ENCODE measurements at regions not wholly inside any gene's neighbourhood (a gene's known extent, or its start where the extent isn't known, plus 50 kb on each side); places are given as distances from the start of the nearest gene placed in this dataset.

DNA sequence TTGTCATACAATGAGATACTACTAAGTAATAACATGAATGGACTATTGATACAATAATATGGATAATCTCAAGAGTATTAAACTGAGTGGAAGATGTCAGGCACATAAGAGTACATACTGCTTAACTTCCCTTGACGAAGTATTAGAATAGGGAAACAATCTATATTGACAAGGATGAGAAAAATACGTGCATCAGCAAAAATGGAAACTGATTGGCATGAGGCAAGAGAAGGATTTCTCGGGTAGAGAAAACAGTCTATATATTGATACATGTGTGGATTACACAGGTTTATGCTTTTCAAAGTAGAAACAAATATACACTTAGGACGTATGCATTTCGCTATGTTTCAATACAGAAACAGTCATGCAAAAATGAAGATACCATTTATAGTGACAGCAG is 57.4 kb downstream of the PRR20E start:
- Mint-ChIP-seq H3K27ac (no peak overlapping the region), H3K4me1 (no peaks in the 10 kb centered on the region), H3K9me3 (no peaks in the 10 kb centered on the region), H3K4me3 (no peak overlapping the region), H3K36me3 (no peaks in the 10 kb centered on the region), H3K27me3 (no peaks in the 10 kb centered on the region)

DNA sequence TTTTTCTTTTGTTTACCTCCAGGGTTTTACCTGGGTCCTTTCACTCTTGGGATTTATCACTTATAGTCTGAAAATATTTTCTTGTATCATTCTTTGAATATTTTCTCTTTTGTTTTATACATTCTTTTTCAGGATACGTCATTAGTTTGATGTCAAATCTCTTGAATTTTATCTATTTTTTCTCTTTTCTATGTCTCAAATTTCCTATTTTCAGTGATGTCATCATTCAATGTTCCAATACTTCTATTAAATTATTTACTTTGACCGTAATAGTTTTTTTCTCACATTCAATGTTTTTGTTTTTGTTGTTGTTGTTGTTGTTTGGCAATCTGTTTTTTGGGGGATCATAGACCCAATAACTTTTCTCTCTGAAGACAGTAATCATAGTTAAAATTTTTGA is 83.5 kb downstream of the PRR20E start:
- H3K27me3 Mint-ChIP-seq, result no peaks in the 10 kb centered on the region
- H3K9me3 Mint-ChIP-seq, result peaks cover 10% of the 10 kb centered on the region
- H3K4me3 Mint-ChIP-seq, result no peak overlapping the region
- no peak overlapping the region for H3K27ac Mint-ChIP-seq
- no peaks in the 10 kb centered on the region for H3K4me1 Mint-ChIP-seq
- H3K36me3 Mint-ChIP-seq, result no peaks in the 10 kb centered on the region

DNA sequence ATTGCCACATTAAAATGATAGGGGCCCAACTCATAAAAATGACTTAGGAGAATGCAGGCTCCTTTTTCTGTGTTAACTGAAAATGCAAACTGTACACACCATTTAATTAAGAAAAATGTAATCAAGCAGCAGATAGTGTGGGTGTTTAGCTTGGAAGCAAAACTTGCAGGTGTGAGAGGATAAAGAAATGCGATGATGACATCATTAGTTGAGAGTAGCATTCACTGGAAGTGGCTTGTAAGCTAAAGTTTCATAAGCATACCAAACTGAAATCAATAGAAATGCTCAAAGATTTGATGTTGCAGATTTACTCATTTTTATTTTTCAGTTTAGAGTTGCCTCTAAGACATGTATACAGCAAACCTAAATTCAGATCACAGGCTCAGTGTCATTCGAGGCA is 86.6 kb downstream of the PRR20E start:
- Mint-ChIP-seq H3K4me1 (no peaks in the 10 kb centered on the region), H3K9me3 (peaks cover 10% of the 10 kb centered on the region), H3K4me3 (no peak overlapping the region), H3K27me3 (no peaks in the 10 kb centered on the region), H3K36me3 (no peaks in the 10 kb centered on the region), H3K27ac (no peak overlapping the region)

DNA sequence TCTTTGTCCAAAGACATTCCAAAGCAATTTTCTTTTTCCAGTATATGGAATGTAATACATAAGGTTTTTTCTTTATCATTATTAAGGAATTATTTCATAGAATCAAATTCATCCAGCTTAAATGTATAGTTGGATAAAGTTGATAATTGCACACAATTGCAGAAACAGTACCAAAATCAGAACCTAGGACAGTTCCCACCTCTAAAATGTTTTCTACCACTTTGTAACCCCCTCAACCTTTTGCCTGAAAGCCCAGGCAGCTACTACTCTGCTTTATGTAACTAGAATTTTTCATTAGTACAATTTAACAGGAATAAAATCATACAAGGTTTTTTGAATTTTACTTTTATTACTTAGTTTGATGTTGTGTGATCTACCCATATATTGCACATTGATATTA is 98.0 kb downstream of the PRR20E start:
- Mint-ChIP-seq H3K4me3 (no peak overlapping the region), H3K27me3 (no peaks in the 10 kb centered on the region), H3K9me3 (peaks cover 6% of the 10 kb centered on the region), H3K36me3 (no peaks in the 10 kb centered on the region), H3K4me1 (no peaks in the 10 kb centered on the region), H3K27ac (no peak overlapping the region)

DNA sequence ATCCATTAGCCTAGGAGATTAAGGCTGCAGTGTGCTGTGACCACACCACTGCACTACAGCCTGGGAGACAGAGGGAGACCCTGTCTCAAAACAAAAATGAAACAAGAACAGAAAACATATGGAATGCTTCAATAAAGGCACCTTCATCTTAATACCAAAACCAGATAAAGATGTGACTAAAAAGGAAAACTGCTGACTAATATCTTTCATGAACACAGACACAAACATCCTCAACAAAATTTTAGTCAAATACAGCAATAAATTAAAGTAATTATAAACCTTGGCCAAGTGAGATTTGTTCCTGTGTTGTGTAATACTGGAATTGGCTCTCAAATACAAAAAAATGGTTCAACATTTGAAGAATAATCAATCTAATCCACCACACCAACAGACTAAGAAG is 103.5 kb downstream of the PRR20E start:
- Mint-ChIP-seq H3K36me3 (no peaks in the 10 kb centered on the region), H3K9me3 (peaks cover 7% of the 10 kb centered on the region), H3K27me3 (no peaks in the 10 kb centered on the region), H3K4me3 (no peak overlapping the region), H3K27ac (no peak overlapping the region), H3K4me1 (no peaks in the 10 kb centered on the region)

DNA sequence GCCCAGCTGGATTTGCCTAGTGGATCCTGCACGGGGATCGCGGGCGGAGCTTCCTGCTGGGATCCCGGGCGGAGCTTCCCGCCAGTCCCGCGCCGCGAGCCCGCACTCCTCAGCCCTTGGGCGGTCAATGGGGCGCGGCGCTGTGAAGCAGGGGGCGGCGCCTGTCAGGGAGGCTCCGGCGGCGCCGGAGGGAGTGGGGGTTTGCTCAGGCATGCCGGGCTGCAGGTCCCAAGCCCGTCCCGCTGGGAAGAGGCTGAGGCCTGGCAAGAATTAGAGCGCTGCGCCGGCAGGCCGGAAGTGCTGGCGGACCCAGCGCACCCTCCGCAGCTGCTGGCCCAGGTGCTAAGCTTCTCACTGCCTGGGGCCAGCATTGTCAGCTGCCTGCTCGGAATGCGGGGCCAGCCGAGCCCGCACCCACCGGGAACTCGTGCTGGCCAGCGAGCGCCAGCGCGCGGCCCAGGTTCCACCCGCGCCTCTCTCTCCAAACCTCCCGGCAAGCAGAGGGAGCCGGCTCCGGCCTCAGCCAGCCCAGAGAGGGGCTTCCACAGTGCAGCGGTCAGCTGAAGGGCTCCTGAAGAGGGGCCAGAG is 119.6 kb downstream of the PRR20E start:
- Mint-ChIP-seq H3K27ac (no peak overlapping the region), H3K9me3 (peaks cover 6% of the 10 kb centered on the region), H3K4me3 (no peak overlapping the region), H3K36me3 (no peaks in the 10 kb centered on the region), H3K4me1 (no peaks in the 10 kb centered on the region), H3K27me3 (no peaks in the 10 kb centered on the region)

DNA sequence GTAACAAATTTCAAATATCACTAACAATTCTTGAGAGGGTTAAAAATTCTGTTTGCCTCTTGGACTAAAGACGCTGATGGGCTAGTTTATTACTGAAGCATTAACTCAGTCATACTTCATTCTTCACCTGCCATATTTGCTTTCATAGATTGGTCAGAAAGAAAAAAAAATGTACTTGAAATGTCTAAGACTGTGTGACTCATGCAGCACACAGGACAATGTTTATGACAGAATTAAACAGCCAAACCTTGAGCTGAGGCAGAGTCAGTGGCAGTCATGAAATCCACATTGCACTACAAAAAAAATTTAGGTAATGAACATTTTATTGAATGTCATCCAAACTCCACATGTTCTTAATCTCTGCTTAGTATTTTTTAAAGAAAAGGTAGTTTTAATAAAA is 135.6 kb downstream of the PRR20E start:
- no peaks in the 10 kb centered on the region for H3K9me3 Mint-ChIP-seq
- H3K27me3 Mint-ChIP-seq, result no peaks in the 10 kb centered on the region
- no peaks in the 10 kb centered on the region for H3K4me1 Mint-ChIP-seq
- H3K36me3 Mint-ChIP-seq, result no peaks in the 10 kb centered on the region
- H3K4me3 Mint-ChIP-seq, result no peak overlapping the region
- no peak overlapping the region for H3K27ac Mint-ChIP-seq

DNA sequence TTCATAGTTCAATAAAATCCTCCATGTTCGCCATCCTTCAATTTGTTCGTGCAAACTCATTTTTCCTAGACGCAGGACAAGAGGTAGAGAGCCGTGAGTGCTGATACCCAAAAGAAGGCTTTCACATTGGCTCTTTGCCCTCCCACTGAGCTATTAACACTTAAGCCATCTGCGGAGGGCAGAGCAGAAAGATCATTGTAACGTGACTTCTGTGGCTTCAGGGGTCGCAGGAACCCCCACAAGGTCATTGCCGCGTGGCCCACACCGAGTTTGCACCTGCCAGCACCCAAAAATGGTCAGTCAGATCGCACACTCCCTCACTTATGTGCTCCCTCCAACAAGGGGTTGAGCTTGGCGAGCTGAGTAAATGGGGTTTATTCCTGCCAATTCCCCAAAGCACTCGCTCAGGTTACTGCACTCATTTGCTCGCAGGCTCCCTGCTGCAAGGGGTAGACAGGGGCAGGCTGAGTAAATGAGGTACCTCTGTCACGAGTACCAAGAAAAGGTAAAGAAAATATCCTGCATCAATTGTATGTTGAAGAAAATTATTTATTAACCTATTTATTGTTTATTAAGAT is 144.1 kb downstream of the PRR20E start:
- H3K9me3 Mint-ChIP-seq, result peaks cover 9% of the 10 kb centered on the region
- H3K27me3 Mint-ChIP-seq, result no peaks in the 10 kb centered on the region
- no peak overlapping the region for H3K27ac Mint-ChIP-seq
- H3K4me3 Mint-ChIP-seq, result no peak overlapping the region
- no peaks in the 10 kb centered on the region for H3K36me3 Mint-ChIP-seq
- no peaks in the 10 kb centered on the region for H3K4me1 Mint-ChIP-seq

DNA sequence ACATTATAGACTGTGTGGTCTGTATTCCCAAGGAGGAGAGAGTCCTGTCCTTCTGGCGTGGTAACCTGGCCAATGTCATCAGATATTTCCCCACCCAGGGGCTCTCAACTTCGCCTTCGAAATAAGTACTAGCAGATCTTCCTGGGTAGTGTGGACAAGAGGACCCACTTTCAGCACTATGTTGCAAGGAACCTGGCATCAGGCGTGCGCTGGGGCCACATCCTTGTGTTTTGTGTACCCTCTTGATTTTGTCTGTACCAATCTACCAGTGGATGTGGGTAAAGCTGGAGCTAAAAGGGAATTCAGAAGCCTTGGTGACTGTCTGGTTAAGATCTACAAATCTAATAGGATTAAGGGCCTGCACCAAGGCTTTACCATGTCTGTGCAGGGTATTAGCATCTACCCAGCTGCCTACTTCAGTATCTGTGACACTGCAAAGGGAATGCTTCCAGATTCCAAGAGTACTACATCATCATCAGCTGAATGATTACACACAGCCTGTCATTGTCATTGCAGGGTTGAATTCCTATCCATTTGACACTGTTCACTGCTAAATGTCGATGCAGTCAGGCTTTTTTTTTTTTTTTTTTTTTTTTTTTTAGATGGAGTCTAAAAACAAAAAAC is 148.0 kb downstream of the PRR20E start:
- Mint-ChIP-seq H3K27ac (no peak overlapping the region), H3K4me3 (no peak overlapping the region), H3K4me1 (no peaks in the 10 kb centered on the region), H3K9me3 (peaks cover 18% of the 10 kb centered on the region), H3K36me3 (no peaks in the 10 kb centered on the region), H3K27me3 (no peaks in the 10 kb centered on the region)

DNA sequence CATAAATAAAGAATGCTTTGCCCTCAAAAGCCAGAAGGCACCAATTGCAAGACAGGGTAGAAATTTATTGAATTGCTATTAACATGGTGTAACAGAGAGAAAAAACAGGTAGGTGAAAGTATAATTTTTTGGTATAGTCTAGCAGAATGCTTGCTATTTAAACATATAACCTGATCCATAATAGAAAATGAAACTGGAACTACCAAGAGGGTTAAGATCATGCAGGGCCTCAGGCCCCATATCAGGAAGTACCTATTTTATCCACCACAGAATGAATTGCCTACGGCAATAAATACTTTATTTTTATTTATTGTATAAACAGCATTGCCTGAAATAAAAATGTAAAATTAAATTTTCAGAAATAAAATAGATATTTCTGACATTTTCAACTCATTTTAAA is 159.5 kb downstream of the PRR20E start:
- Mint-ChIP-seq H3K36me3 (no peaks in the 10 kb centered on the region), H3K4me1 (no peaks in the 10 kb centered on the region), H3K27me3 (no peaks in the 10 kb centered on the region), H3K27ac (no peak overlapping the region), H3K4me3 (peak overlapping the region; percentile 37), H3K9me3 (no peaks in the 10 kb centered on the region)

DNA sequence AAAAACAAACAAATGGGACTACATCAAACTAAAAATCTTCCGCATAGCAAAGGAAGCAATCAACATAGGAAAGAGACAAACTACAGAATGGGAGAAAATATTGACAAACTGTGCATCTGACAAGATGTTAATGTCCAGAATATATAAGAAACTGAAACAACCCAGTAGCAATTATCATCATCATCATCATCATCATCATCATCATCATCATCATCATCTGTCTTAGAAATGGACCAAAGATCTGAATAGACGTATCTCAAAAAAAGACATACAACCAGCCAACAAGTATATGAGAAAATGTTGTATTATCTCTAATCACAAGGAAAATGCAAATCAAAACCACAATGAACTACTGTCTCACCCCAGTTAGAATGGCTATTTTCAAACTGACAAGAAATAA is 173.9 kb downstream of the PRR20E start:
- H3K4me3 Mint-ChIP-seq, result no peak overlapping the region
- peaks cover 5% of the 10 kb centered on the region for H3K9me3 Mint-ChIP-seq
- no peaks in the 10 kb centered on the region for H3K27me3 Mint-ChIP-seq
- H3K36me3 Mint-ChIP-seq, result no peaks in the 10 kb centered on the region
- no peaks in the 10 kb centered on the region for H3K4me1 Mint-ChIP-seq
- no peak overlapping the region for H3K27ac Mint-ChIP-seq

DNA sequence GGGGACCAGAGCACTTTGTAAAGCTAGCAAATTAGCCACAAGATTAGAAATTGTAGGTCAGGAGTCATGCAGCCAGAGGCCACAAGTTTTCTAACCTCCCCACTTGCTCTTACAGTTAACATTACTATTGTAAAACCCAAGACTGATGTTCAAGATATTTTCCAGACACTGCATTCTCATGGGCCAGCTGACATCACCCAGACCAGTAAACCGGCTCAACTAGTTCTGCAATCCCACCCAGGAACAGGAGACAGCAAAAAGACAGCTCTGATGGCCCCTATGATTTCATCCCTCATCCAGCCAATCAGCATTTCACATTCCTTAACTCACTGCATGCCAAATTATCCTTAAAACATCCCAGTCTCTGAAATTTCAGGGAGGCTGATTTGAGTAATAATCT is 178.5 kb downstream of the PRR20E start:
- Mint-ChIP-seq H3K4me3 (no peak overlapping the region), H3K27me3 (no peaks in the 10 kb centered on the region), H3K27ac (no peak overlapping the region), H3K4me1 (no peaks in the 10 kb centered on the region), H3K9me3 (peaks cover 3% of the 10 kb centered on the region), H3K36me3 (no peaks in the 10 kb centered on the region)

DNA sequence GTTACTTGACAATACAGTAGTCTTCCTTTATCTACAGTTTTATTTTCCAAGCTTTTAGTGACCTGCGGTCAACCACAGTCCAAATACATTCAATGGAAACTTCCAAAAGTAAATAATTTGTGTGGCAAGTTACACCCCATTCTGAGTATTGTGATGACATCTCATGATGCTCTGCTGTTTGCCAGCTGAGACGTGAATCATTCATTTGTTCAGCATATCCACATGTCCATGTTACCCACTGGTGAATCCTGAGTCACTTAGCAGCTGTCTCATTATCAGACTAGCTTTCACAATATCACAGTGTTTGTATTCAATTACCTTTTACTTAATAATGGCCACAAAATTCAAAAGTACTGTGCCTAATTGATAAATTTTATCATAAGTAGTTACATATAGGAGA is 179.8 kb downstream of the PRR20E start:
- Mint-ChIP-seq H3K4me1 (no peaks in the 10 kb centered on the region), H3K27ac (no peak overlapping the region), H3K36me3 (no peaks in the 10 kb centered on the region), H3K4me3 (no peak overlapping the region), H3K9me3 (peaks cover 3% of the 10 kb centered on the region), H3K27me3 (no peaks in the 10 kb centered on the region)

DNA sequence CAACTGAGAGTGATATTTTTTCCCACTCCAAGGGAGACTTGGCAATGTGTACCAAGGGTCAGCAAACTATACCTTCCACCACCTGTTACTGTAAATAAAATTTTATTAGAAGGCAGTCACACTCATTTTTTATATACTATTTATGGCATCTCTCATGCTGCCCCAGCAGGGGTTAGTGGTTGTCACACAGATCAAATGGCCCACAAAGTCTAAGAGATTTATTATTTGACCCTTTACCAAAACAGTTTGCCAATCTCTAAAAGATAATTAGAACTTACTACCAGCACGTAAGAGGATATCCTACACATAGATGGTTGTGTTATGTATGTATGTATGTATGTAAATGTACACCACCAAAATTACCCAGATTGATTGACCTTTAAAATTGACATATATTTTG is 185.1 kb downstream of the PRR20E start:
- H3K27me3 Mint-ChIP-seq, result no peaks in the 10 kb centered on the region

DNA sequence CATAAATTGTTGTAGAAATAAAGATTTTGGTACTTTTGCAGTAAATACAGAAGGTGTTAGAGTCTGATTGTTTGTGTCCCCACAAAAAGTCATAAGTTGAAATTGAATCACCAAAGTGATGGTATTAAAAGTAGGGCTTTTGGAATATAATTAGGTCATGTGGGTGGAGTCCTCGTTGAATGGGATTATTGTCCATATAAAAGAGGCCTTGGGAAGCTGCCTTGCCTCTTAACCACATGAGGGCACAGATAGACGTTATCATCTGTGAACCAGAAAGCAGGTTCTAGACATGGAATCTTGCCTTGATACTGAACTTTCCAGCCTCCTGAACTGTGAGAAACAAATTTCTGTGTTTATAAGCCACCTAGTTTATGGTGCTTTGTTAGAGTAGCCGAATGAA is 186.8 kb downstream of the PRR20E start:
- Mint-ChIP-seq H3K9me3 (peaks cover 10% of the 10 kb centered on the region), H3K4me3 (no peak overlapping the region), H3K27me3 (no peaks in the 10 kb centered on the region), H3K27ac (no peak overlapping the region), H3K4me1 (no peaks in the 10 kb centered on the region), H3K36me3 (no peaks in the 10 kb centered on the region)

More for the DNA sequence above, 185.1 kb downstream of the PRR20E start:
- Mint-ChIP-seq H3K36me3 (no peaks in the 10 kb centered on the region), H3K27ac (no peak overlapping the region), H3K9me3 (peaks cover 14% of the 10 kb centered on the region), H3K4me1 (no peaks in the 10 kb centered on the region), H3K4me3 (no peak overlapping the region)

DNA sequence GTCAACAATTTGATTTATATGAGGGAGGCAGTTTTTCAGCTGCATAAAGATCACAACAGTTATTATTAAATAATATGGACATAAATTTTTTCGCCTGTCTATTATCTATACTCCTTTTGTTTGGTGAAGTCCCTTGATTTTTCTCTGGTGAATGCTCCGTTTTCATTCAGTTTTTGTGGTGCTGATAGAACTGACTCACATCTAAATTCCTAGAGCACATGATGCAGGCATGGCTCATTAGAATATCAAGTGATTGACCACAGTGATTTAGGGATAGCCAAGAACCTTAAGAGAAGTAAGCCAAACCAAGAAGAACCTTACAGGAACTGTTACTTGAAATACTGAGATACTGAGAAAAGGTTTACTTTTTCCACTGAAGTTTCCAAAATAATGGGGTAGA is 208.9 kb downstream of the PRR20E start:
- no peaks in the 10 kb centered on the region for H3K9me3 Mint-ChIP-seq
- no peaks in the 10 kb centered on the region for H3K36me3 Mint-ChIP-seq
- no peaks in the 10 kb centered on the region for H3K27me3 Mint-ChIP-seq
- H3K4me3 Mint-ChIP-seq, result no peak overlapping the region
- H3K4me1 Mint-ChIP-seq, result no peaks in the 10 kb centered on the region
- no peak overlapping the region for H3K27ac Mint-ChIP-seq

DNA sequence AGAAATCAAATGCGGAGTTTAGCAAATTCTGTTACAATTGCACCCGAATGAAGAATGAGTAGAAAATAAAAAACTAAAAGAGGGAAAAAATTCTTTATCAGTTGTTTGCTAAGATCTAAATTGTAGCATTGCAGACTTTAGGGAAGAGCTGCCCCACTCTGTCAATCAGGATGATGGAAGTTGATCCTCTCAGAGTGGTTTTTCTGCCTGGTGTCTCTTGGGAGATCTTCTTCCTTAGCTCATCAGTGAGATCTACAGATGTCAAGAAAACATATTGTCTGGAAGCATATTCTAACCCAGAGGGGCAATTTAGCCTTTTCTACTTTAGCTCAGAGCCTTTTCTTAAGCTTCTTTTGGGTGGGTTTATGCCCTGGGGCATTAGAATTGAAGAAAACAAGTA is 223.2 kb upstream of the PCDH17 start:
- H3K4me3 Mint-ChIP-seq, result no peak overlapping the region
- H3K36me3 Mint-ChIP-seq, result no peaks in the 10 kb centered on the region
- H3K9me3 Mint-ChIP-seq, result peaks cover 26% of the 10 kb centered on the region
- no peaks in the 10 kb centered on the region for H3K27me3 Mint-ChIP-seq
- H3K4me1 Mint-ChIP-seq, result no peaks in the 10 kb centered on the region
- H3K27ac Mint-ChIP-seq, result no peak overlapping the region

Measured in activated naive CD4-positive, alpha-beta T cell treated with anti-CD3 and anti-CD28 coated beads, Interleukin-2, amount 50 U/mL, for 24 hours (primary cell).